HG03575 (cell line): ENCODE measurements at regions not wholly inside any gene's neighbourhood (a gene's known extent, or its start where the extent isn't known, plus 50 kb on each side); places are given as distances from the start of the nearest gene placed in this dataset.
"Not testable (repeated sequence)": the region's sequence is repeated elsewhere in the genome, so short reads cannot be mapped to it uniquely, and the experiment has no call there.

Source experiments
- ATAC-seq: cut with Tn5 transposase; IDR thresholded peaks from one replicate; pipeline ENCODE4 v1.9.1; 2021; ENCODE audit not compliant: unreplicated experiment, insufficient number of reproducible peaks, low FRiP score; ENCODE audit errors: extremely low read depth

DNA sequence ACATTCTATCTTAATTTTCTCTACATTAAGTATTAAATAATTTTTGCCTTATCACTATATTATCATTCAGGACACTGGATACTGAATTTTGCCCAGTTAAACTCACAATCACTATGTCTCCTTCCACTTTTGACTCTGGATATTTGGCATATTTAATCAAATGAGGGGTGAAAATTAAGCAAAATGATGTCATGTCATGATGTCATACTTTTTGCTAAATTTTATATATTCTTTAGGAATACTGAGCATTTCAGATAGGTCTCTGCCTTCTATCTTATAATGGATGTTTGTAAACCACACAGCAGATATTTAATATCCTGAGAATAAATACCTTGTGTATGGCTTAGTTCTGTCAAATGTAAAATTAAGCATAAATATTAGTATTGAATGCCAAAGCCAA, 79.5 kb upstream of the HIVEP3 start:
- no peak for ATAC-seq

DNA sequence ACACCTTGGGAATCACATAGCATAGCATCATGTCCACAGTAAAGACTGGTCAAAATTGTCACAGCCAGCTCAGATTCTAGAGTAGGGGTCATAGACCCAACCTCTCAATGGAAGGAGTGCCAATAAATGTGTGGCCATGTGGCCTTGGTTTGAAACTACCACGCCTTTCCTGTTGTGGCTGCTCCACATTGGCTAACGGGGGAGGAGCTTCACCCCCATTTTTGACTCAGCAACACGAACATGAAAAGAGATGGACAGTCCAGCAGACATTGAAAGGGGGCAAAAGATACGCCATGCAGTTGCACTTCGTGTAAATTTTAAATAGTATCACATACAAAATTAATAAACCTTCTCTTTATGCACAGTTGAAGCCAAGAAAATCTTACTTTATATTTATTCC, 78.4 kb upstream of the HIVEP3 start:
- ATAC-seq = no peak

DNA sequence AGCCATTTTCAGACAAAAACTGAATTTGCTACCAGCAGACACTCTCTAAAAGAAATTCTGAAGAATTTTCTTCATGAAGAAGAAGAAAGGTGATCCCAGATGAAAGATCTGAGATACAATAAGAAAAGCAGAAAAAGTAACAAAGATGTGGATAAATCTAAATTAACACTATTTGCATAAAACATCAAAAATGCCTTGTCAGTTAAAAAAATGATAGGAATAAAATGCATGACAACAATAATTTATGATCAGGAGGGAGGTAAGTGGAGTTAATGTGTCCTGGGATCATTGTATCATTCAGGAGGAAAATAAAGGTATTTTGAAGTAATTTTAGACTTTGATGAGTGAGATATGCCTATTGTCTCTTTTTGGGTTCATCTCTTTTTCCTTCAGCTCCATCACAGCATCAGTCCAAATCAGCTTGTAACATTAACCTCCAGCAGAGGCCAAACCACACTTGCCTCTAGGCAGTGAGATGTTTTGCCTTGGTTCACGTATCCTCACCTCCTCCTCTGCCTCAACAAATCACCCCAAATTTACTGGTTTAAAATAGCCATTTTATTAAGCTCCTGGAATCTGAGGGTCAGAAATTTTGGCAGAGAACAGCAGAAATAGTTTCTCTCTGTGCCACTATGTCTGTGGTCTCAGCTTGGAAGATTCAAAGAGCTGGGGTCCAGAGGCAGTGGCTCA, 76.9 kb upstream of the HIVEP3 start:
- no peak for ATAC-seq

DNA sequence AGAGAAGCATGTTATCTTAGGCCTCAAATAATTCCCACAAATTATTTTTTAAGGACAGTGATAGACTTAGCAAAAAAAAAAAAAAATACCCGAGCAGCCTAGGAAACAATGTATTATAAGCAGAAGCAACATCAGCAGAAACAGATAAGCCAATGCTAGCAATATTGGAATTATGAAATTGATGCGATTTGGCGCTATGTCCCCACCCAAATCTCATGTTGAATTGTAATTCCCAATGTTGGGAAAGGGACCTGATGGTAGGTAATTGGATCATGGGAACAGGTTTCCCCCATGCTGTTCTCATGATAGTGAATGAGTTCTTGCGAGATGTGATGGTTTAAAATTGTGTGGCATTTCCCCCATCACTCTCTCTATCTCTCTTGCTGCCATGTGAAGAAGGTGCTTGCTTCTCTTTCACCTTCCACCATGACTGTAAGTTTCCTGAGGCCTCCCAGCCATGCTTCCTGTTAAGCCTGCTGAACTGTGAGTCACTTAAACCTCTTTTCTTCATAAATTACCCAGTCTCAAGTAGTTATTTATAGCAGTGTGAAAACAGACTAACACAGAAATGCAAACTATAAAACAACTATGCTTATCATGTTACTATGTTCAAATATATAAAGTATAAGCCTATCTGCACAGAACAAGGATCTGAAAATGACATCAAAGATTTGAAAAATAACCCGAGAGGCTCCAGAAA, 75.6 kb upstream of the HIVEP3 start:
- no peak for ATAC-seq

DNA sequence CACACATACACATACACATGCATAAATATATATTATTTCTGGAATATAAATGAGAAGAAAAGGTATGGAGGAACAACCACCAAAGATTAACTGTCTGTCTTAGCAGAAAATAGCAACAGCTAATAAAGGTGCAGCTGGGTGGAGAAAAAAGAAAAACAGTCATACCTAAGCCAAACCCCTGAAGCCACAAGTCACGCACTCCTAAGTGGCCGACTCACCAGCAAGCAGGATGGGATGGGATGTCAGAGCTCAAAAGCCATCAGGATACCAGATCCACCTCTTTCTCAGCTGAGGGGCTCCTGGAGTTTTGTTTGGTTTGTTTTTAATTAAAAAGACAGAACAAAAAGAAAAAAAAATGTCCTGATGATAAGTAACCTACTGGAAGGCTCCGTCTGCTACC, 64.7 kb upstream of the HIVEP3 start:
- ATAC-seq = no peak

DNA sequence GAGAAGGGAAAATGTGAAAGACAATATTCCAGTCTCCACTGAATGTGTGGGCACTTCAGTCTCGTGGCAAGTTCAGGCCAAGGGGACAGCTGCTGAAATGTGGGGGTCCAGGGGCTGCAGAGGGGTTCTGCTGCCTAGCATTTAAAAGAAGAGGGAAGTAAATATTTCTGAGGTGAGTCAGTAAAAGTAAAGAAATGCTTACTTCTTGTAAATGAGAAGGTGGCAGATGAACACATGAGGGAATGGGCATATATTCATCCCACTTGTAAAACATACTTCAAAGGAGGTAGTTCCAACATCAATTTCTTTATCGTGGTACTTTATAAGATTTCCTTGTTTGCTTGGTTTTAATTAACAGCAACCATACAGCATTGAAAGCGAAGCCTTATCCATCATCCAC, 63.1 kb upstream of the HIVEP3 start:
- ATAC-seq = no peak

DNA sequence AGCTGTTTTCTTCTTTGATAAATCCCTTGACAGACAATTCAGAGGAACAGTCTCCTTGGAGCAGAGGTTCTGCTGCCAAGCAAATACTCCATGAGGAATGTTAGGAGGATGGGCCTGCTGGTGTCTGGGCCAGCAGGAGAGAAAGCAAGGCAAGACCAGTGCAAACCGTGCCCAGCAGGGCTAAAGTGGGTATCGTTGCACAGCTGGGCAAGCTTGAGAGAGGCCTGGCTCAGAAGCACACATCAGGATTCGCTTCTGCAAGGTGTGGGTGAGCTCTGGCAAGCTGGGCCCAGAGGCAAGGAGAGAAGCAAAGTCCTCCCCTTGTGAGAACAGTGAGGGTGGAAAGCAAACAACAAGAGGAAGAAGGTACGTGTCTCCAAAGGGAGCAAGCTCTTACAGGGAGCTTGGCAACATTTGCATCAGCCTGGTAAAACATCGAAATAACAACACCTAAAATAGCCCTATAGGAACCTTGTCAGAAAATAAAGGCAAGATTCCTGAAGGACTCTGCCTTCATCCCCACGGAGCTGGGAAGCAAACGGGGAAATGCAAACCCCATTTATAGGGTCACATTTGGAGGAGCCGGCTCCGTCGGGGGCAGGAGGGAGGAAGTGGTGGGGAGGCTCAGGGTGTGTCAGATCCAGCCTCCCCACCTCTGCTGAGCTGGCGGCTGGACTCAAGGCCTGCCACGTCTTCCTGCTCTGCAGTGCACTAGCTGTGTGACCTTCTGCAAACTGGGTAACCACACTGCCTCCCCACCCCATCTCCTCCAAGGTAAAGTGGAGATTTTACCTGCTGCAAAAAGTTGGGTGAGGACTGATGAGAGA, 62.3 kb upstream of the HIVEP3 start:
- no peak for ATAC-seq

DNA sequence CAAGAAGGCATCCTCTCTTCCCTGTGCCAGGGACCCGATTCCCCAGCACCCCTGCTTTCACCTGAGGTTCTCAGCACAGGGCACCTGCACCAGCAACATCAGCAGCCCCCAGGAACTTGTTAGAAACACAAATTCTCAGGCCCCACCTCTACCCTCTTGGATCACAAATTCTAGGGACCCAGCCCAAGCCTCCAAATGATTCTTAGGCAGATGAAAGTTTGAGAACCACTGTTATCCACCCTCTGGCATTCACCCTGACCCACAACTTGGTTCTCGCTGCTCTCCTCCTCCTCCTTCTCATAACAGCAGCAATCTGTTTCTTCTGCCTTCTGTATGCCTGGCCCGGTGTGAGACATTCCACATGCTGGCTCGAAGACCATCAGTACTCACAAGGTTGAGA, 60.3 kb upstream of the HIVEP3 start:
- ATAC-seq = no peak

DNA sequence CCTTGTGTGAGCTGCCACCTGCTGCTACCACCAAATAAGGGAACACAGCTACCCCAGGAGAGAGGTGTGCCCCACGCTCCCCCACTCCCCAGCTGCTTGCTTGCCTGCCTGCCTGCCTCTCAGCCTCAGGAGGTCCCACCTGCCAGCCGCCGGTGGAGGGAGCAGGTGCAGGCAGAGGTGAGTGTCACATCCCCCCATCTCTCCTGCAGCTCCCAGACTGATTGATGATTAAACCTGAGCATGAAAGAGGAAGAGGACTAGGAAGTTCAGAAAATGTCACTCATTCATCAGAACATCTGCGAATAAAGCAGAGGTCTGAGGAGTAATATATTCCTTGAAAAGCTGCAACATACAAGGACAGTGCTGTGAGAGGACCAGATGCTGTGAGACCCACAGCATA, 58.6 kb upstream of the HIVEP3 start:
- ATAC-seq = no peak

DNA sequence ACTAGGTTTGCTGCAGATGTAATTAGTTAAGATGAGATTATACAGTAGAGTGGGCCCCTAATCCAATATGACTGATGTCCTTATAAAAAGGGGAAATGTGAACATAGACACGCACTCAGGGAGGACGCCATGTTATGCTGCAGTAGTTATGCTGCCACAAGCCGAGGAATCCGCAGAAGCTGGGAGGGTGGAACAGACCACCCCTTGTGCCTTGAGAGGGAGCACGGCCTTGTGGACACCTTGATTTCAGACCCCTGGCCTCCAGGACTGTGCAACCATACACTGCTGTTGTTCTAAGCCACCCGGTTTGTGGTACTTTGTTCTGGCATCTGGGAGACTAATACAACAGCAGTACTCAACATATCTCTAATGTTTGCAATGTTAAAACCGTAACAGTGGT, 57.9 kb upstream of the HIVEP3 start:
- ATAC-seq = no peak

DNA sequence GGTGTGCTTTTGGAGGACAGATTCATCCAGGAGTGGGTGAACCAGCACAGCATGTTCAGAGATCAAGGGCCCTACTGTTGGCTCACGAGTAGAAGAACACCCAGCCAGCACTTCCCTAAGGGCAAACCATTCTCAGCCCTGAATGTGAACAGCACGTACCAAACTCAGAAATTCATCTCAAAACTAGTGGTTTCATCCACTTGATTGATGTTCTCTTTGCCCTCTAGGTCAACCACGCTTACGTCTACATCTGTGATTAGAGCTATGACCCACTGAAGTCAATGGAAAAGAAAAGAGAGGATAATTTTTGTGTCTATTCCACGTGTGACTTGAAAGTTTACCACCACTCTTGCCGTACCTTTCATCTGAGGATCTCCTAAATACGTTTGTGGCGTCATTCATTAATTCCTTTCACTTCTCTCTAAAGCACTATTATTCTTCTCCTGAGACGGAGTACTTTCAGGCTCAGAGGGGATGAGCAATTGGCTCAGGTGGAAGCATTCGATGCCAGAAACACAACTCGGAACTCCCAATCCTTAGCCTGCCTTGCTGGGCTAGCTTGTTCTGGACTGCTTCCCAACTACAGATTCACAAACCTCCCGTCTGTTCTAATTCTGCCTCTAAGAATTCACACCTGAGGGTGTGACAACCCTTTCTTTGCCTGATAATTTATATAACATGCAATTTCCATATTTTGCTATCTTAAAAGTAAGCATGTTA, 57.3 kb upstream of the HIVEP3 start:
- ATAC-seq = no peak

DNA sequence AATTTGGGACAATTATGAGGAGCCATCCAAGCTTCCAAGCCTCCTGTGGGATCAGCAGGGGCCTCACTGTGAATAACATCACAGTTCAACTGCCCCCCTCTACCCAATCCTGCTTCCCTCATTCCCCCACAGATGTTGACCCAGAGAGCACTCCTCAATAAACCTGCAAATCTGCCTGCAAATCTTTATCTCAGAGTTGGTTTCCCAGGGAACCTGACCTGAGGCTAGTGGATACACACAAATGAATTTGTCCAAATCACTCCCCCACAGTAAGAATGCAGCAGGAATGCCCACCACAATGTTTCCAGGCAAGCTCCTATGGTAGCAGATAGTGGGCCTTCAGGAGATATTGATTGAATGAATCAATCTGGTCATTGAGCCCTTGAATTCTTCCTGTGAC, 56.4 kb upstream of the HIVEP3 start:
- no peak for ATAC-seq

DNA sequence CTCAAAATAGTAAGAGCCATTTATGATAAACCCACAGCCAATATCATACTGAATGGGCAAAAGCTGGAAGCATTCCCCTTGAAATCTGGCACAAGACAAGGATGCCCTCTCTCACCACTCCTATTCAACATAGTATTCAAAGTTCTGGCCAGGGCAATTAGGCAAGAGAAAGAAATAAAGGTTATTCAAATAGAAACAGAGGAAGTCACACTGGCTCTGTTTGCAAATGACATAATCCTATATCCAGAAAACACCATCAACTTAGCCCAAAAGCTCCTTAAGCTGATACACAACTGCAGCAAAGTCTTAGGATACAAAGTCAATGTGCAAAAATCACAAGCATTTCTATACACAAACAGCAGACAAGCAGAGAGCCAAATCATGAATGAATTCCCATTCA, 49.8 kb upstream of the HIVEP3 start:
- not testable (repeated sequence) for ATAC-seq
